ENCODE measurements at regions not wholly inside any gene's neighbourhood (a gene's known extent, or its start where the extent isn't known, plus 50 kb on each side); places are given as distances from the start of the nearest gene placed in this dataset.
"Not testable (repeated sequence)": the region's sequence is repeated elsewhere in the genome, so short reads cannot be mapped to it uniquely, and the experiment has no call there.

DNA sequence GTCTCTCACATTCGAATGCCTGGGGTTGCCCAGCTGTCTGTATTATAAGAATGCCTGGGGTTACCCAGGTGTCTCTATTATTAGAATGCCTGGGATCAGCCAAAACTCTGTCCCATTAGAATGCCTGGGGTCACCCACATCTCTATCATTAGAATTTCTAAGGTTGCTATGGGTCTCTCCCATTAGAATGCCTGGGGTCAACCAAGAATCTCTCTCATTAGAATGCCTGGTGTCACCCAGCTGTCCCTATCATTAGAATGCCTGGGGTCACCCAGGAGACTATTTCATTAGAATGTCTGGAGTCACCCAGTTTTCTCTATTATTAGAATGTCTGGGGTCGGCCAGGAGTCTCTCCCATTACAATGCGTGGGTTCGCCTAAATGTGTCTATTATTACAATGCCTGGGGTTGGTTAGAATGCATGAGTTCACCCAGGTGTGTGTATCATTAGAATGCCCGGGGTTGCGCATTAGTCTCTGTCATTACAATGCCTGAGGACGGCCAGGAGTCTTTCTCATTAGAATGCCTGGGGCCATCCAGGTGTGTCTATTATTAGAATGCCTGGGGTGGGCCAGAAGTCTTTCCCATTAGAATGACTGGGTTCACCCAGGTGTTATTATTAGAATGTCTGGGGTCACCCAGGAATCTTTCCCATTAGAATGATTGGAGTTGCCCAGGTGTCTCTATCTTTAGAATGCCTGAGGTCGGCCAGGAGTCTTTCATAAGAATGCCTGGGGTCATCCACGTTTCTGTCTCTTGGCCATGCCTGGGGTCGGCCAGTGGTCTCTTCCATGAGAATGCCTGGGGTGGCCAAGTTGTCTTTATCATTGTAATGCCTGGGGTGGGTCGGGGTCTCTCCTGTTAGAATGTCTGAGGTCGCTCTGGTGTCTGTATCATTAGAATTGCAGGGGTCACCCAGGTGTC lies 59.6 kb downstream of the RNF187 start:
- TF ChIP-seq GATA1 (IDR thresholded peaks at IDR 0.05; ENCODE audit: low read depth, low read length) (no peak), POLR2A (IDR thresholded peaks at IDR 0.05; ENCODE audit: low read length) (no peak)
- DNase-seq, result no peak

DNA sequence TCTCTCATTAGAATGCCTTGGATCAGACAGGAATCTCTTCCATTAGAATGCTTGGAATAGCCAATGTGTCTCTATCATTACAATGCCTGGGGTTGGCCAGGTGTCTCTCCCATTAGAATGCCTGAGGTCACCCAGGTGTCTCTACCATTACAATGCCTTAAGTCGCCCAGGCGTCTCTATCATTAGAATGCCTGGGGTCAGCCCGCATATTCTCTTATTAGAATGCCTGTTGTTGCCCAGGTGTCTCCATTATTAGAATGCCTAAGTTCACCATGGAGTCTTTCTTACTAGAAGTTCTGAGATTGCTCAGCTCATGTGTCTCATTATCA lies 60.2 kb downstream of the RNF187 start:
- TF ChIP-seq GATA1 (IDR thresholded peaks at IDR 0.05; ENCODE audit: low read depth, low read length) (no peak), POLR2A (IDR thresholded peaks at IDR 0.05; ENCODE audit: low read length) (no peak)
- no peak for DNase-seq

DNA sequence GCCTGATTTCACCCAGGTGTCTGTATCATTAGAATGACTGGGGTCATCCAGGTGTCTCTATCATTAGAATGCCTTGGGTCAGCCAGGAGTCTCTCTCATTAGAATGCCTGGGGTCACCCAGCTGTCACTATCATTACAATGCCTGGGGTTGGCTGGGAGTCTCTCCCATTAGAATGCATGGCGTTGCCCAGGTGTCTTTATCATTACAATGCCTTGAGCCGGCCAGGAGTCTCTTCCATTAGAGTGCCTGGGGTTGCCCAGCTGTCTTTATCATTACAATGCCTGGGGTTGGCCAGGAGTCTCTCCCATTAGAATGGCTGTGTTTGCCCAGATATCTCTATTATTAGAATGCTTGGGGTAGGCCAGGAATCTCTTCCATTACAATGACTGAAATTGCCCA lies 61.6 kb downstream of the RNF187 start:
- no peak for DNase-seq
- TF ChIP-seq GATA1 (IDR thresholded peaks at IDR 0.05; ENCODE audit: low read depth, low read length) (no peak), POLR2A (IDR thresholded peaks at IDR 0.05; ENCODE audit: low read length) (no peak)

DNA sequence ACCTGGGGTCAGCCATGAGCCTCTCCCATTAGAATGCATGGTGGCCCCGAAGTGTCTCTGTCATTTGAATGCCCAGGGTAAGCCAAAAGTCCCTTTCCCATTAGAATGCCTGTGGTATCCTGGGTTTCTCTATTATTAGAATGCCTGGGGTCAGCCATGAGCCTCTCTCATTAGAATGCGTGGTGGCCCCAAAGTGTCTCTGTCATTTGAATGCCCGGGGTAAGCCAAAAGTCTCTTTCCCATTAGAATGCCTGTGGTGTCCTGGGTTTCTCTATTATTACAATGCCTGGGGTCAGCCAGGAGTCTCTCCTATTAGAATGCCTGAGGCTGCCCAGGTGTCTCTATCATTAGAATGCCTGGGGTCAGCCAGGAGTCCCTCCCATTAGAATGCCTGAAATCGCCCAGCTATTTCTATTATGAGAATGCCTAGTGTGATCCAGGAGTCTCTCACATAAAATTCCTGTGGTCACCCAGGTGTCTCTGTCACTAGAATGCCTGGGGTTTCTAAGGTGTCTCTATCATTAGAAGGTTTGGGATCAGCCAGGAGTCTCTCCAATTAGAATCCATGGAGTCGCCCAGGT lies 65.5 kb downstream of the RNF187 start:
- TF ChIP-seq GATA1 (IDR thresholded peaks at IDR 0.05; ENCODE audit: low read depth, low read length) (no peak), POLR2A (IDR thresholded peaks at IDR 0.05; ENCODE audit: low read length) (no peak)

DNA sequence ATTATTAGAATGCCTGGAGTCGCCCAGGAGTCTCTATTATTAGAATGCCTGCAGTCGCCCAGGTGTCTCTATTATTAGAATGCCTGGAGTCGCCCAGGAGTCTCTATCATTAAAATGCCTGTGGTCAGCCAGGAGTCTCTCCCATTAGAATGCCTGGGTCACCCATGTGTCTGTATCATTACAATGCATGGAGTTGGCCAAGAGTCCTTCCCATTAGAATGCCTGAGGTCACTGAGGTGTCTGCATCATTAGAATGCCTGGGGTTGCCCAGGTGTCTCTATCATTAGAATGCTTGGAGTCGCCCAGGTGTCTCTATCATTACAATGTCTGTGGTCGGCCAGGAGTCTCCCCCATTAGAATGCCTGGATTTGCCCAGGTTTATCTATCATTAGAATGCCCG lies 66.9 kb downstream of the RNF187 start:
- TF ChIP-seq GATA1 (IDR thresholded peaks at IDR 0.05; ENCODE audit: low read depth, low read length), result no peak
- TF ChIP-seq POLR2A (IDR thresholded peaks at IDR 0.05; ENCODE audit: low read length), result no peak
- no peak for DNase-seq

More for the DNA sequence above, 65.5 kb downstream of the RNF187 start:
- DNase-seq, result no peak

DNA sequence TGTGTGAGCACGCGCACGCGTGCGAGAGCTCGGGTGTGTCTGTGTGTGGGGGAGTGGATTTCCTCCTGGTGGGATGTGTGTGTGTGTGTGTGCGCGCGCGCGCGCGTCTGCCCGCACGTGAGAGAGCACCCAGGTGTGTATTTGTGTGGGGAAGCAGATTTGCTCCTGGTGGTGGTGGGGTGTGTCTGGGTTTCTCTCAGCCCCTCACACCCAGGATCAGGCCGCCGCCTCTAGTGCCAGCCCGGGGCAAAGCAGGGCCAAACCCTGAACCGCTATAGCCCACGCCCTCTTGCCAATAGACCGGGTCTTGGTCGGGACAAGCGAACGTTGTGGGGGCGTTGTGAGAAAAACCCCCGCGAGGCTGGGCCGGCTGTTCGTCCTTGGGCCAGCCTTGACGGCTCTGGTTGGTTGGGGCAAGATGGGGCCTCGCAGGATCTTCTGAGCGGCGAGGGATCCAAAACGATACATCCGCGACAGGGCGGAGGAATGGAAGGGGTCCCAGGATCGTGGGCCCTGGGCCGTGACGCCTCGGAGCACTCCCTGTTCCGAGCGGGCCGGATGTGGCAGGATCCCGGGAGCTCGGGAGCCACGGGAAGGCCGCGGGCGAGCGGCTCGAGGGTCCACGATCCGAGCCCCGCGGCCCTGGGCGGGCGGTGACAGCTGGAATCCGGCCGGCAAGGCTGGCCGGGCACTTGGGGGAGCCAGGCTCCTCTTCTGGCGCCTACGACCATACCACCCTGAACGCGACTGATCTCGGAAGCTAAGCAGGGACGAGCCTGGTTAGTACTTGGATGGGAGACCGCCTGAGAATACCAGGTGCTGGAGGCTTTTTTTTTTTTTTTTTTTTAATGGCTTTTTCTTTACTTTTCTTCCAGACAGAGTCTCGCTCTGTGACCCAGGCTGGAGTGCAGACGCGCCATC lies 68.2 kb downstream of the RNF187 start:
- TF ChIP-seq GATA1 (IDR thresholded peaks at IDR 0.05; ENCODE audit: low read depth, low read length), result no peak
- DNase-seq, result peak in 1 of 2 experiments; percentile 14

DNA sequence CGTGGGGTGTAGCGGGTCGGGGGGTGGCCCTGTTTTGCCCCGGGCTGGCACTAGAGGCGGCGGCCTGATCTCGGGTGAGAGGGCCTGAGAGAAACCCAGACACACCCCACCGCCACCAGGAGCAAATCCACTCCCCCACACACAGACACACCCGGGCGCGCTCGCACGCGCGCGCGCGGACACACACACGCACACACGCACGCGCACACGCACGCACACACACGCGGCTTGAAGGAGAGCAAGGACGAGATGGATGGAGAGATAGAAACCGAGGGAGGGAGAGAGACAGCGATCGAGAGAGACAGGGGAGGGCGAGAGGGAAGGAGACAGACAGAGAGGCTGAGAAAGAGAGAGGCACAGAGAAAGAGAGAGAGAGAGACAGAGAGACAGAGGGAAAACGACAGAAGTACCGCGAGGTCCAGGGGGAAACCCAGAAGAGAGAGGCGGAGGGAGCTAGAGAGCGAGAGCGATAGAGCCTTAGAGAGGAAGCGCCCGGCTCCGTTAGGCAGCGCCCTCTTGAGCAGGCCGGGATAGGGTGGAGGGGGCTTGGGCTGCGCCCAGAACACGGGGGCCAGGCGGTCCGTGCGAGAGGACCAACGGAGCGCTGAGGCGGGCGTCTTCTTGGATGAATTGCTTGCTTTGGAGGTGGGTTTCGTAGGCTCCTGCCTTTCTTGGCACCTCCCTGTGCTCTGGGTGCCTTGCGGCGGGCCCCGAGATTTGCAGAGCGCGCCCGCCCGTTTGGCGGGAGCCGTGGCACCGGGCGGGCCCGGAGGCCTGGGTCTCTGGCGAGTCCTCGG lies 69.7 kb downstream of the RNF187 start:
- not testable (repeated sequence) for DNase-seq
